ENCODE measurements at regions not wholly inside any gene's neighbourhood (a gene's known extent, or its start where the extent isn't known, plus 50 kb on each side); places are given as distances from the start of the nearest gene placed in this dataset.

- Histone ChIP-seq H3K27me3 (ENCODE audit: control insufficient read depth in 1 of 2, insufficient read depth in 2 of 2, low read length in 2 of 2) (no peaks in the 10 kb centered on the region), H3K9me3 (ENCODE audit: control insufficient read depth in 1 of 2, low read length in 2 of 2) (no peaks in the 10 kb centered on the region), H3K4me1 (ENCODE audit: control insufficient read depth in 1 of 2, insufficient read depth in 2 of 2, low read length in 2 of 2) (peaks cover 52 to 54% of the 10 kb centered on the region in 2 donors), H3K4me3 (ENCODE audit: low read depth in 1 of 2, low read length in 2 of 2) (peak overlapping the region in 1 of 2 donors; percentile 13), H3K9ac (ENCODE audit: low read depth in 1 of 2, low read length in 2 of 2) (peak overlapping the region; percentile 8 to 36), H3K36me3 (ENCODE audit: control insufficient read depth in 1 of 2, insufficient read depth in 2 of 2, low read length in 2 of 2) (no peaks in the 10 kb centered on the region), H3K27ac (ENCODE audit: low read depth, low read length) (peak overlapping the region; percentile 46)
Measured at GRCh38 chr20:50369225-50370035, 140.8 kb upstream of the PTPN1 start.

- Histone ChIP-seq H3K9me3 (ENCODE audit: control insufficient read depth in 1 of 2, low read length in 2 of 2) (no peaks in the 10 kb centered on the region), H3K27ac (ENCODE audit: low read depth, low read length) (peak overlapping the region; percentile 34)
Measured at GRCh38 chr20:50370036-50370566, 140.1 kb upstream of the PTPN1 start.

GRCh38 chr20:50371878-50372769 lies 138.1 kb upstream of the PTPN1 start:
- Histone ChIP-seq H3K4me3 (ENCODE audit: low read depth in 1 of 2, low read length in 2 of 2) (no peak overlapping the region), H3K27me3 (ENCODE audit: control insufficient read depth in 1 of 2, insufficient read depth in 2 of 2, low read length in 2 of 2) (no peaks in the 10 kb centered on the region), H3K36me3 (ENCODE audit: control insufficient read depth in 1 of 2, insufficient read depth in 2 of 2, low read length in 2 of 2) (no peaks in the 10 kb centered on the region), H3K9ac (ENCODE audit: low read depth in 1 of 2, low read length in 2 of 2) (no peak overlapping the region), H3K9me3 (ENCODE audit: control insufficient read depth in 1 of 2, low read length in 2 of 2) (no peaks in the 10 kb centered on the region), H3K27ac (ENCODE audit: low read depth, low read length) (no peak overlapping the region), H3K4me1 (ENCODE audit: control insufficient read depth in 1 of 2, insufficient read depth in 2 of 2, low read length in 2 of 2) (peaks cover 47 to 58% of the 10 kb centered on the region in 2 donors)

More at GRCh38 chr20:50370036-50370566, 140.1 kb upstream of the PTPN1 start:
- H3K27me3 ChIP-seq (ENCODE audit: control insufficient read depth in 1 of 2, insufficient read depth in 2 of 2, low read length in 2 of 2), result no peaks in the 10 kb centered on the region
- peak overlapping the region in 1 of 2 donors; percentile 13 for H3K4me3 ChIP-seq (ENCODE audit: low read depth in 1 of 2, low read length in 2 of 2)
- H3K4me1 ChIP-seq (ENCODE audit: control insufficient read depth in 1 of 2, insufficient read depth in 2 of 2, low read length in 2 of 2), result peaks cover 52 to 58% of the 10 kb centered on the region in 2 donors
- no peaks in the 10 kb centered on the region for H3K36me3 ChIP-seq (ENCODE audit: control insufficient read depth in 1 of 2, insufficient read depth in 2 of 2, low read length in 2 of 2)
- peak overlapping the region; percentile 8 to 36 for H3K9ac ChIP-seq (ENCODE audit: low read depth in 1 of 2, low read length in 2 of 2)

- H3K27ac ChIP-seq (ENCODE audit: low read depth, low read length), result no peak overlapping the region
- H3K9ac ChIP-seq (ENCODE audit: low read depth in 1 of 2, low read length in 2 of 2), result no peak overlapping the region
- no peak overlapping the region for H3K4me3 ChIP-seq (ENCODE audit: low read depth in 1 of 2, low read length in 2 of 2)
- peaks cover 41 to 52% of the 10 kb centered on the region in 2 donors for H3K4me1 ChIP-seq (ENCODE audit: control insufficient read depth in 1 of 2, insufficient read depth in 2 of 2, low read length in 2 of 2)
- H3K27me3 ChIP-seq (ENCODE audit: control insufficient read depth in 1 of 2, insufficient read depth in 2 of 2, low read length in 2 of 2), result no peaks in the 10 kb centered on the region
- H3K36me3 ChIP-seq (ENCODE audit: control insufficient read depth in 1 of 2, insufficient read depth in 2 of 2, low read length in 2 of 2), result no peaks in the 10 kb centered on the region
- H3K9me3 ChIP-seq (ENCODE audit: control insufficient read depth in 1 of 2, low read length in 2 of 2), result no peaks in the 10 kb centered on the region
Measured at GRCh38 chr20:50372770-50373088, 137.5 kb upstream of the PTPN1 start.

- no peaks in the 10 kb centered on the region for H3K36me3 ChIP-seq (ENCODE audit: control insufficient read depth in 1 of 2, insufficient read depth in 2 of 2, low read length in 2 of 2)
- H3K9ac ChIP-seq (ENCODE audit: low read depth in 1 of 2, low read length in 2 of 2), result no peak overlapping the region
- no peaks in the 10 kb centered on the region for H3K9me3 ChIP-seq (ENCODE audit: control insufficient read depth in 1 of 2, low read length in 2 of 2)
- H3K4me3 ChIP-seq (ENCODE audit: low read depth in 1 of 2, low read length in 2 of 2), result no peak overlapping the region
- H3K27ac ChIP-seq (ENCODE audit: low read depth, low read length), result no peak overlapping the region
- H3K4me1 ChIP-seq (ENCODE audit: control insufficient read depth in 1 of 2, insufficient read depth in 2 of 2, low read length in 2 of 2), result peaks cover 37 to 51% of the 10 kb centered on the region in 2 donors
- H3K27me3 ChIP-seq (ENCODE audit: control insufficient read depth in 1 of 2, insufficient read depth in 2 of 2, low read length in 2 of 2), result no peaks in the 10 kb centered on the region
Measured at GRCh38 chr20:50373674-50374286, 136.4 kb upstream of the PTPN1 start.

- H3K27me3 ChIP-seq (ENCODE audit: control insufficient read depth in 1 of 2, insufficient read depth in 2 of 2, low read length in 2 of 2), result no peaks in the 10 kb centered on the region
- H3K9ac ChIP-seq (ENCODE audit: low read depth in 1 of 2, low read length in 2 of 2), result no peak overlapping the region
- peaks cover 38 to 50% of the 10 kb centered on the region in 2 donors for H3K4me1 ChIP-seq (ENCODE audit: control insufficient read depth in 1 of 2, insufficient read depth in 2 of 2, low read length in 2 of 2)
- H3K4me3 ChIP-seq (ENCODE audit: low read depth in 1 of 2, low read length in 2 of 2), result no peak overlapping the region
- H3K9me3 ChIP-seq (ENCODE audit: control insufficient read depth in 1 of 2, low read length in 2 of 2), result no peaks in the 10 kb centered on the region
- no peaks in the 10 kb centered on the region for H3K36me3 ChIP-seq (ENCODE audit: control insufficient read depth in 1 of 2, insufficient read depth in 2 of 2, low read length in 2 of 2)
- H3K27ac ChIP-seq (ENCODE audit: low read depth, low read length), result no peak overlapping the region
Measured at GRCh38 chr20:50374541-50375078, 135.6 kb upstream of the PTPN1 start.

GRCh38 chr20:50376179-50376887 lies 133.8 kb upstream of the PTPN1 start:
- no peaks in the 10 kb centered on the region for H3K36me3 ChIP-seq (ENCODE audit: control insufficient read depth in 1 of 2, insufficient read depth in 2 of 2, low read length in 2 of 2)
- no peaks in the 10 kb centered on the region for H3K9me3 ChIP-seq (ENCODE audit: control insufficient read depth in 1 of 2, low read length in 2 of 2)
- H3K27ac ChIP-seq (ENCODE audit: low read depth, low read length), result no peak overlapping the region
- H3K9ac ChIP-seq (ENCODE audit: low read depth in 1 of 2, low read length in 2 of 2), result no peak overlapping the region
- H3K27me3 ChIP-seq (ENCODE audit: control insufficient read depth in 1 of 2, insufficient read depth in 2 of 2, low read length in 2 of 2), result no peaks in the 10 kb centered on the region
- no peak overlapping the region for H3K4me3 ChIP-seq (ENCODE audit: low read depth in 1 of 2, low read length in 2 of 2)
- H3K4me1 ChIP-seq (ENCODE audit: control insufficient read depth in 1 of 2, insufficient read depth in 2 of 2, low read length in 2 of 2), result peaks cover 46 to 58% of the 10 kb centered on the region in 2 donors

GRCh38 chr20:50376888-50377459 lies 133.2 kb upstream of the PTPN1 start:
- no peaks in the 10 kb centered on the region for H3K9me3 ChIP-seq (ENCODE audit: control insufficient read depth in 1 of 2, low read length in 2 of 2)
- H3K9ac ChIP-seq (ENCODE audit: low read depth in 1 of 2, low read length in 2 of 2), result no peak overlapping the region
- H3K4me3 ChIP-seq (ENCODE audit: low read depth in 1 of 2, low read length in 2 of 2), result no peak overlapping the region
- no peak overlapping the region for H3K27ac ChIP-seq (ENCODE audit: low read depth, low read length)
- peaks cover 53 to 65% of the 10 kb centered on the region in 2 donors for H3K4me1 ChIP-seq (ENCODE audit: control insufficient read depth in 1 of 2, insufficient read depth in 2 of 2, low read length in 2 of 2)
- no peaks in the 10 kb centered on the region for H3K36me3 ChIP-seq (ENCODE audit: control insufficient read depth in 1 of 2, insufficient read depth in 2 of 2, low read length in 2 of 2)
- no peaks in the 10 kb centered on the region for H3K27me3 ChIP-seq (ENCODE audit: control insufficient read depth in 1 of 2, insufficient read depth in 2 of 2, low read length in 2 of 2)

All from duodenal mucosa (tissue), 2 donors.